ENCODE measurements at regions not wholly inside any gene's neighbourhood (a gene's known extent, or its start where the extent isn't known, plus 50 kb on each side); places are given as distances from the start of the nearest gene placed in this dataset.

GRCh38 chrX:42450228-42450627 is 327.7 kb downstream of the PPP1R2C start:
- TF ChIP-seq CTCF (conservative IDR thresholded peaks at IDR 0.05 in 1 of 2, IDR thresholded peaks at IDR 0.05 in 1 of 2; ENCODE audit: extremely low read depth in 1 of 2, insufficient read depth in 1 of 2, low read depth in 1 of 2, low read length in 2 of 2), result no peak
- no peak for TF ChIP-seq EZH2 (IDR thresholded peaks at IDR 0.05; ENCODE audit: borderline replicate concordance, low read length)

Data from mammary epithelial cell (primary cell).